ENCODE measurements at regions not wholly inside any gene's neighbourhood (a gene's known extent, or its start where the extent isn't known, plus 50 kb on each side); places are given as distances from the start of the nearest gene placed in this dataset.

DNA sequence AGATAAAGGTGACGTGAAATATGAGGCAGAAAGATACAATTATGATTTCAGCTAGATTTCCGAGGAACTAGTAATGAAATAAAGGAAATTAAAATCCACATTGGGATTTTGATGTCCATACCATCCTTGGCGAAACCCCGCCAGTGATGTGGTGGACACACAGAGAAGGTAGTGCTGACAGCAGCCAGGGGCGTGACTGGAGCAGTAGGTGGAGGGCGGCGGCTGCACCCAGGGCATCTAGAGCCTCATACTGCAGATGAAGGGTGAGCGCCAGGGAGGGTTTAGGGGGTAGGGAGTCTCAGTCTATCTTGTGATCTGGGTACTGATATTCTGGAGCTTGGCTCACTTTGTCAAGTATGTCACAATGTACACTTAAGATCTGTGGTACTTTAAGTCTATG, 855.5 kb upstream of the POM121L12 start:
- DNase-seq (no peak), ATAC-seq (ENCODE audit: low read depth) (no peak)
- no peak overlapping the region for H2BK20ac ChIP-seq (ENCODE audit: low read depth, low read length)
- no peak overlapping the region for H3K4ac ChIP-seq (ENCODE audit: low read depth, low read length)
- H4K91ac ChIP-seq (ENCODE audit: insufficient read depth, low read depth, low read length) = no peak overlapping the region
- no peaks in the 10 kb centered on the region for H3K4me1 ChIP-seq (ENCODE audit: control insufficient read depth, insufficient read depth, low read length)
- H2BK5ac ChIP-seq (ENCODE audit: low read depth, low read length, poor library complexity, severe bottlenecking) = no peak overlapping the region
- no peaks in the 10 kb centered on the region for H3K79me1 ChIP-seq (ENCODE audit: low read depth in 1 of 2, low read length in 2 of 2)
- no peak overlapping the region for H3K18ac ChIP-seq (ENCODE audit: low read depth, low read length)
- H3K23ac ChIP-seq (ENCODE audit: low read depth, low read length) = no peak overlapping the region
- no peak overlapping the region for H2AK5ac ChIP-seq (ENCODE audit: low read depth, low read length)
- no peak overlapping the region for H2BK120ac ChIP-seq (ENCODE audit: low read depth, low read length)
- H4K20me1 ChIP-seq (ENCODE audit: insufficient read depth, low read length) = no peaks in the 10 kb centered on the region
- H2AK9ac ChIP-seq (replicated peaks; ENCODE audit: low read depth, low read length, poor library complexity) = no peak overlapping the region
- TF ChIP-seq MXI1 (IDR thresholded peaks at IDR 0.05; ENCODE audit: borderline replicate concordance, low read depth, low read length) = no peak
- no peak for TF ChIP-seq MAFK (IDR thresholded peaks at IDR 0.05; ENCODE audit: low read depth, low read length)
- no peak for TF ChIP-seq SMC3 (IDR thresholded peaks at IDR 0.05; ENCODE audit: low read depth, low read length)
- no peak for TF ChIP-seq RCOR1 (IDR thresholded peaks at IDR 0.05; ENCODE audit: insufficient replicate concordance, low read length)
- no peak for TF ChIP-seq RAD21 (IDR thresholded peaks at IDR 0.05; ENCODE audit: low read length)
- TF ChIP-seq FOS (IDR thresholded peaks at IDR 0.05; ENCODE audit: low read depth, low read length) = no peak
- TF ChIP-seq, protein P1, sequence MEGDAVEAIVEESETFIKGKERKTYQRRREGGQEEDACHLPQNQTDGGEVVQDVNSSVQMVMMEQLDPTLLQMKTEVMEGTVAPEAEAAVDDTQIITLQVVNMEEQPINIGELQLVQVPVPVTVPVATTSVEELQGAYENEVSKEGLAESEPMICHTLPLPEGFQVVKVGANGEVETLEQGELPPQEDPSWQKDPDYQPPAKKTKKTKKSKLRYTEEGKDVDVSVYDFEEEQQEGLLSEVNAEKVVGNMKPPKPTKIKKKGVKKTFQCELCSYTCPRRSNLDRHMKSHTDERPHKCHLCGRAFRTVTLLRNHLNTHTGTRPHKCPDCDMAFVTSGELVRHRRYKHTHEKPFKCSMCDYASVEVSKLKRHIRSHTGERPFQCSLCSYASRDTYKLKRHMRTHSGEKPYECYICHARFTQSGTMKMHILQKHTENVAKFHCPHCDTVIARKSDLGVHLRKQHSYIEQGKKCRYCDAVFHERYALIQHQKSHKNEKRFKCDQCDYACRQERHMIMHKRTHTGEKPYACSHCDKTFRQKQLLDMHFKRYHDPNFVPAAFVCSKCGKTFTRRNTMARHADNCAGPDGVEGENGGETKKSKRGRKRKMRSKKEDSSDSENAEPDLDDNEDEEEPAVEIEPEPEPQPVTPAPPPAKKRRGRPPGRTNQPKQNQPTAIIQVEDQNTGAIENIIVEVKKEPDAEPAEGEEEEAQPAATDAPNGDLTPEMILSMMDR (conservative IDR thresholded peaks at IDR 0.05; ENCODE audit: low read depth, low read length) = no peak
- no peak for TF ChIP-seq BHLHE40 (IDR thresholded peaks at IDR 0.05; ENCODE audit: low read depth, low read length)
- no peak for TF ChIP-seq CEBPB (IDR thresholded peaks at IDR 0.05; ENCODE audit: low read depth, low read length)
- TF ChIP-seq MAZ (IDR thresholded peaks at IDR 0.05; ENCODE audit: borderline replicate concordance, low read depth, low read length) = no peak
- TF ChIP-seq, protein P2, sequence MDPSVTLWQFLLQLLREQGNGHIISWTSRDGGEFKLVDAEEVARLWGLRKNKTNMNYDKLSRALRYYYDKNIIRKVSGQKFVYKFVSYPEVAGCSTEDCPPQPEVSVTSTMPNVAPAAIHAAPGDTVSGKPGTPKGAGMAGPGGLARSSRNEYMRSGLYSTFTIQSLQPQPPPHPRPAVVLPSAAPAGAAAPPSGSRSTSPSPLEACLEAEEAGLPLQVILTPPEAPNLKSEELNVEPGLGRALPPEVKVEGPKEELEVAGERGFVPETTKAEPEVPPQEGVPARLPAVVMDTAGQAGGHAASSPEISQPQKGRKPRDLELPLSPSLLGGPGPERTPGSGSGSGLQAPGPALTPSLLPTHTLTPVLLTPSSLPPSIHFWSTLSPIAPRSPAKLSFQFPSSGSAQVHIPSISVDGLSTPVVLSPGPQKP (IDR thresholded peaks at IDR 0.05; ENCODE audit: borderline replicate concordance, low read depth, low read length) = no peak
- TF ChIP-seq, protein P3, sequence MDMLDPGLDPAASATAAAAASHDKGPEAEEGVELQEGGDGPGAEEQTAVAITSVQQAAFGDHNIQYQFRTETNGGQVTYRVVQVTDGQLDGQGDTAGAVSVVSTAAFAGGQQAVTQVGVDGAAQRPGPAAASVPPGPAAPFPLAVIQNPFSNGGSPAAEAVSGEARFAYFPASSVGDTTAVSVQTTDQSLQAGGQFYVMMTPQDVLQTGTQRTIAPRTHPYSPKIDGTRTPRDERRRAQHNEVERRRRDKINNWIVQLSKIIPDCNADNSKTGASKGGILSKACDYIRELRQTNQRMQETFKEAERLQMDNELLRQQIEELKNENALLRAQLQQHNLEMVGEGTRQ (IDR thresholded peaks at IDR 0.05; ENCODE audit: low read depth, low read length) = no peak
- TF ChIP-seq POLR2A (IDR thresholded peaks at IDR 0.05; ENCODE audit: low read depth, low read length) = no peak
- no peak for TF ChIP-seq CHD1 (IDR thresholded peaks at IDR 0.05; ENCODE audit: low read depth, low read length)
- no peak for TF ChIP-seq RFX5 (IDR thresholded peaks at IDR 0.05; ENCODE audit: low read depth, low read length)
- no peak for TF ChIP-seq NFE2L2 (IDR thresholded peaks at IDR 0.05; ENCODE audit: low read depth, low read length)
- no peak overlapping the region for H2BK15ac ChIP-seq (ENCODE audit: low read depth, low read length)
- H3K4me2 ChIP-seq (ENCODE audit: low read depth, low read length) = no peak overlapping the region
- WGBS, 2 experiments (ENCODE audit: extremely low coverage in 2 of 2, insufficient read length in 1 of 2) = no CpG with 5 or more reads among the region's 8 CpGs
- dilution Hi-C loops (cut with HindIII; ENCODE audit: low sequenced_read_pairs, unreplicated experiment) (no loop called here), in situ Hi-C loops (cut with MboI; ENCODE audit: low sequenced_read_pairs) (no loop called here), intact Hi-C loops (cut with micrococcal nuclease) (no loop called here)
- H3K9me1 ChIP-seq (ENCODE audit: insufficient read depth, low read length) = no peaks in the 10 kb centered on the region
- no peak overlapping the region for H3K4me3 ChIP-seq (ENCODE audit: insufficient read depth, low read depth, low read length)
- H3K9ac ChIP-seq (ENCODE audit: low read depth, low read length) = no peak overlapping the region
- ChIA-PET CTCF (no interaction called here), POLR2A (ENCODE audit: unreplicated experiment) (no interaction called here)
- H3K14ac ChIP-seq (replicated peaks; ENCODE audit: low read depth, low read length) = no peak overlapping the region
- H2AFZ ChIP-seq (replicated peaks; ENCODE audit: low read length, poor library complexity) = no peak overlapping the region
- no peak overlapping the region for H3K27ac ChIP-seq (ENCODE audit: insufficient read depth, low read length)
- H3K56ac ChIP-seq (ENCODE audit: extremely low read depth, insufficient read depth, low read length) = no peak overlapping the region
- H3K9me3 ChIP-seq (ENCODE audit: control insufficient read depth, insufficient read depth, low read length) = peaks cover 7% of the 10 kb centered on the region
- no peaks in the 10 kb centered on the region for H3K36me3 ChIP-seq (ENCODE audit: control insufficient read depth, insufficient read depth, low read length)
- no peaks in the 10 kb centered on the region for H3K27me3 ChIP-seq (ENCODE audit: control insufficient read depth, insufficient read depth, low read length)
- BruUV-seq (replicated peaks) = no TSS peak
- H4K8ac ChIP-seq (ENCODE audit: low read depth in 2 of 2, low read length in 2 of 2) = no peak overlapping the region
- no peak overlapping the region for H4K5ac ChIP-seq (ENCODE audit: low read depth, low read length)
